Endothelial cell of umbilical vein (primary cell): ENCODE measurements at regions not wholly inside any gene's neighbourhood (a gene's known extent, or its start where the extent isn't known, plus 50 kb on each side); places are given as distances from the start of the nearest gene placed in this dataset.

Experiments
- BruUV-seq: library from RNA; stranded (reverse); fragments of 400-500 nt; replicated peaks from 2 replicates; lab custom pipeline; 2021; lab: Mats Ljungman, UMichigan
- CTCF ChIA-PET: fragments of 300-600, 350-600 bp; sonication (Branson Sonifier 250); formaldehyde crosslinking; loops from one replicate; lab custom pipeline; 2021; ENCODE audit warnings: antibody characterized with exemption, inconsistent platforms; lab: Charles Lee
- POLR2A ChIA-PET: fragments of 300-600, 350-600 bp; sonication (Branson Sonifier 250); formaldehyde crosslinking; loops from one replicate; lab custom pipeline; 2021; ENCODE audit warnings: antibody characterized with exemption, inconsistent platforms; lab: Charles Lee
- DNase-seq: peaks from one replicate; pipeline ENCODE4 v3.0.0-alpha.2; 2011; ENCODE audit warnings: low read depth, low spot score
- FAIRE-seq: peaks from 2 replicates; lab custom pipeline; 2011; peaks lifted over from hg19 to GRCh38; lab: Jason Lieb, UNC
- H2AFZ ChIP-seq: 2 replicates; pipeline ENCODE4 v1.6.0; 2012; ENCODE audit warnings: low read depth, low read length, control low read depth, inconsistent platforms
- H3K27ac ChIP-seq: 2 replicates; pipeline ENCODE4 v1.5.1; 2011; ENCODE audit warnings: low read depth, mild to moderate bottlenecking, control low read depth, low read length, moderate library complexity; ENCODE audit not compliant: insufficient read depth
- H3K27me3 ChIP-seq, 2 experiments: 2 replicates each; pipeline versions ENCODE4 v1.6.0 to v1.6.1; 2011; ENCODE audit warnings: low read length in 2 of 2, mixed read lengths in 1 of 2; ENCODE audit not compliant: control insufficient read depth in 2 of 2, insufficient read depth in 2 of 2
- H3K36me3 ChIP-seq, 2 experiments: 2 replicates in 1 of 2; 3 replicates in 1 of 2; pipeline ENCODE4 v1.5.1; 2011; ENCODE audit warnings: low read length in 2 of 2, mild to moderate bottlenecking in 1 of 2, moderate library complexity in 1 of 2; ENCODE audit not compliant: control insufficient read depth in 2 of 2, insufficient read depth in 2 of 2; ENCODE audit errors: extremely low read depth in 1 of 2
- H3K4me1 ChIP-seq: 3 replicates; pipeline ENCODE4 v1.5.1; 2011; ENCODE audit warnings: mild to moderate bottlenecking, low read length; ENCODE audit not compliant: control insufficient read depth, insufficient read depth; ENCODE audit errors: extremely low read depth
- H3K4me2 ChIP-seq: 2 replicates; pipeline ENCODE4 v1.6.1; 2011; ENCODE audit warnings: low read length, control low read depth, mixed read lengths; ENCODE audit not compliant: insufficient read depth
- H3K4me3 ChIP-seq, 3 experiments: fragments of 200-600 bp in 1 of 3; sonication (generic), shearing (Covaris generic) in 1 of 3; replicated peaks in 1 of 3; 2 replicates each; pipeline ENCODE4 v1.5.1; 2011 to 2016; ENCODE audit warnings: control low read depth in 3 of 3, low read length in 3 of 3, mild to moderate bottlenecking in 2 of 3, inconsistent platforms in 1 of 3, low read depth in 1 of 3, moderate library complexity in 1 of 3; ENCODE audit not compliant: insufficient read depth in 1 of 3
- H3K79me2 ChIP-seq: 2 replicates; pipeline ENCODE4 v1.6.0; 2012; ENCODE audit warnings: low read length, inconsistent platforms; ENCODE audit not compliant: control insufficient read depth, insufficient read depth
- H3K9ac ChIP-seq: replicated peaks from 2 replicates; pipeline ENCODE3; 2011; ENCODE audit warnings: low read length, control low read depth; ENCODE audit not compliant: insufficient read depth; ENCODE audit errors: extremely low read depth
- H3K9me1 ChIP-seq: replicated peaks from 3 replicates; pipeline ENCODE4 v1.6.0; 2011; ENCODE audit warnings: mild to moderate bottlenecking, low read length; ENCODE audit not compliant: control insufficient read depth, insufficient read depth; ENCODE audit errors: extremely low read depth
- H3K9me3 ChIP-seq: replicated peaks from 2 replicates; pipeline ENCODE4 v1.5.1; 2012; ENCODE audit warnings: low read length, inconsistent platforms; ENCODE audit not compliant: control insufficient read depth, insufficient read depth
- H4K20me1 ChIP-seq: replicated peaks from 2 replicates; pipeline ENCODE3; 2011; ENCODE audit warnings: mild to moderate bottlenecking, low read length; ENCODE audit not compliant: control insufficient read depth, insufficient read depth; ENCODE audit errors: extremely low read depth
- EZH2 ChIP-seq: IDR thresholded peaks from 2 replicates; pipeline ENCODE4 v1.6.1; 2012; ENCODE audit warnings: borderline replicate concordance, low read depth, mild to moderate bottlenecking, moderate library complexity, low read length, inconsistent platforms; ENCODE audit not compliant: severe bottlenecking
- FOS ChIP-seq: IDR thresholded peaks from 2 replicates; pipeline ENCODE4 v1.6.1; 2011; ENCODE audit warnings: mild to moderate bottlenecking, low read length, moderate library complexity, borderline replicate concordance; ENCODE audit not compliant: insufficient read depth
- GATA2 ChIP-seq: IDR thresholded peaks from 2 replicates; pipeline ENCODE4 v1.7.0; 2011; ENCODE audit warnings: low read depth, mild to moderate bottlenecking, moderate library complexity, mixed read lengths, low read length; ENCODE audit not compliant: insufficient read length, insufficient read depth
- JUN ChIP-seq: IDR thresholded peaks from 2 replicates; pipeline ENCODE4 v1.6.1; 2011; ENCODE audit warnings: borderline replicate concordance, low read depth; ENCODE audit not compliant: insufficient read length, insufficient read depth
- MAX ChIP-seq: IDR thresholded peaks from 2 replicates; pipeline ENCODE4 v1.6.1; 2011; ENCODE audit not compliant: insufficient read depth, insufficient read length
- MYC ChIP-seq: IDR thresholded peaks from one replicate; pipeline ENCODE4 v1.6.1; 2011; ENCODE audit warnings: mild to moderate bottlenecking, low read depth, low read length
- POLR2A ChIP-seq: IDR thresholded peaks from 2 replicates; pipeline ENCODE4 v1.6.1; 2012; ENCODE audit warnings: low read depth, mild to moderate bottlenecking, control low read depth, low read length
- POLR2AphosphoS5 ChIP-seq: IDR thresholded peaks from 2 replicates; pipeline ENCODE4 v1.6.1; 2012; ENCODE audit warnings: low read depth, mild to moderate bottlenecking, control low read depth, low read length, moderate library complexity; ENCODE audit not compliant: insufficient read depth
- dilution Hi-C: fragments of 300-500 bp; cut with MboI; formaldehyde crosslinking; loops from one replicate; pipeline ENCODE4 v1.15.0; 2019; ENCODE audit warnings: low sequenced_read_pairs; ENCODE audit not compliant: extremely low pct_ligation_motif_present
- intact Hi-C: fragments of 100-400 bp; cut with micrococcal nuclease; formaldehyde crosslinking; loops from one replicate; pipeline ENCODE4 v1.10.0; 2022
- TF ChIP-seq, protein P1 (sequence below), 2 donors: IDR thresholded peaks; 1 replicate in 1 of 2; 2 replicates in 1 of 2; pipeline ENCODE4 v1.5.1; 2011; ENCODE audit warnings: low read length in 2 of 2, mild to moderate bottlenecking in 2 of 2, moderate library complexity in 2 of 2, control low read depth in 1 of 2, inconsistent platforms in 1 of 2, low read depth in 1 of 2; ENCODE audit not compliant: insufficient read depth in 1 of 2; ENCODE audit errors: extremely low read depth in 1 of 2

- Histone ChIP-seq H3K4me3 (no peak overlapping the region), H3K4me1 (no peaks in the 10 kb centered on the region), H3K36me3 (no peaks in the 10 kb centered on the region), H3K79me2 (no peaks in the 10 kb centered on the region), H4K20me1 (no peaks in the 10 kb centered on the region), H3K27ac (no peak overlapping the region), H3K9me3 (no peaks in the 10 kb centered on the region), H2AFZ (no peak overlapping the region), H3K9ac (no peak overlapping the region), H3K4me2 (no peak overlapping the region), H3K9me1 (no peaks in the 10 kb centered on the region), H3K27me3 (no peaks in the 10 kb centered on the region)
- TF ChIP-seq, protein P1, sequence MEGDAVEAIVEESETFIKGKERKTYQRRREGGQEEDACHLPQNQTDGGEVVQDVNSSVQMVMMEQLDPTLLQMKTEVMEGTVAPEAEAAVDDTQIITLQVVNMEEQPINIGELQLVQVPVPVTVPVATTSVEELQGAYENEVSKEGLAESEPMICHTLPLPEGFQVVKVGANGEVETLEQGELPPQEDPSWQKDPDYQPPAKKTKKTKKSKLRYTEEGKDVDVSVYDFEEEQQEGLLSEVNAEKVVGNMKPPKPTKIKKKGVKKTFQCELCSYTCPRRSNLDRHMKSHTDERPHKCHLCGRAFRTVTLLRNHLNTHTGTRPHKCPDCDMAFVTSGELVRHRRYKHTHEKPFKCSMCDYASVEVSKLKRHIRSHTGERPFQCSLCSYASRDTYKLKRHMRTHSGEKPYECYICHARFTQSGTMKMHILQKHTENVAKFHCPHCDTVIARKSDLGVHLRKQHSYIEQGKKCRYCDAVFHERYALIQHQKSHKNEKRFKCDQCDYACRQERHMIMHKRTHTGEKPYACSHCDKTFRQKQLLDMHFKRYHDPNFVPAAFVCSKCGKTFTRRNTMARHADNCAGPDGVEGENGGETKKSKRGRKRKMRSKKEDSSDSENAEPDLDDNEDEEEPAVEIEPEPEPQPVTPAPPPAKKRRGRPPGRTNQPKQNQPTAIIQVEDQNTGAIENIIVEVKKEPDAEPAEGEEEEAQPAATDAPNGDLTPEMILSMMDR (IDR thresholded peaks at IDR 0.05; ENCODE audit: extremely low read depth in 1 of 2, insufficient read depth in 1 of 2, low read depth in 1 of 2, low read length in 2 of 2): no peak
- TF ChIP-seq POLR2A (no peak), FOS (no peak), EZH2 (no peak), MAX (no peak), GATA2 (no peak), POLR2AphosphoS5 (no peak), JUN (no peak), MYC (no peak)
- POLR2A ChIA-PET: no interaction called here
- FAIRE-seq: no peak
- no peak for DNase-seq
- CTCF ChIA-PET: interaction anchor here (0.6 to 1.5 kb wide), 2 partner anchors 9 to 26 kb away, joined by 4 to 5 read pairs; no protein-coding TSS in a partner anchor
- dilution Hi-C loops: no loop called here
- BruUV-seq: no TSS peak
- intact Hi-C loops: no loop called here
These were observed 69.0 kb upstream of the TAF1B start for GRCh38 chr2:9774266-9774665.
